ENCODE measurements at regions not wholly inside any gene's neighbourhood (a gene's known extent, or its start where the extent isn't known, plus 50 kb on each side); places are given as distances from the start of the nearest gene placed in this dataset.
"Not testable (repeated sequence)": the region's sequence is repeated elsewhere in the genome, so short reads cannot be mapped to it uniquely, and the experiment has no call there.

DNA sequence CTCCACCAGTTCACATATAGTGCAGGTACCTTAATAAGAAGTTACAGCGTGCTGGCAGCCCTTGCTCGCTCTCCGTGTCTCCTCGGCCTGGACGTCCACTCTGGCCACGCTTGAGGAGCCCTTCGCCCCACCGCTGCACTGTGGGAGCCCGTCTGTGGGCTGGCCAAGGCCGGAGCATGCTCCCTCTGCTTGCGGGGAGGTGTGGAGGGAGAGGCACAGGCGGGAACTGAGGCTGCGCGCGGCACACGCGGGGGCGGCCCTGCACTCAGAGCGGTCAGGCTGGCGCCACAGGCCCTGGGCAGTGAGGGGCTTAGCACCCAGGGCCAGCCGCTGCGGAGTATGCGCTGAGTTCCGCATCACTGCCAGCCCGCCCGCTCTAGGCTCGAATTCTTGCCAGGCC, 1988.6 kb downstream of the FOXD4L5 start:
- TF ChIP-seq, protein P1, sequence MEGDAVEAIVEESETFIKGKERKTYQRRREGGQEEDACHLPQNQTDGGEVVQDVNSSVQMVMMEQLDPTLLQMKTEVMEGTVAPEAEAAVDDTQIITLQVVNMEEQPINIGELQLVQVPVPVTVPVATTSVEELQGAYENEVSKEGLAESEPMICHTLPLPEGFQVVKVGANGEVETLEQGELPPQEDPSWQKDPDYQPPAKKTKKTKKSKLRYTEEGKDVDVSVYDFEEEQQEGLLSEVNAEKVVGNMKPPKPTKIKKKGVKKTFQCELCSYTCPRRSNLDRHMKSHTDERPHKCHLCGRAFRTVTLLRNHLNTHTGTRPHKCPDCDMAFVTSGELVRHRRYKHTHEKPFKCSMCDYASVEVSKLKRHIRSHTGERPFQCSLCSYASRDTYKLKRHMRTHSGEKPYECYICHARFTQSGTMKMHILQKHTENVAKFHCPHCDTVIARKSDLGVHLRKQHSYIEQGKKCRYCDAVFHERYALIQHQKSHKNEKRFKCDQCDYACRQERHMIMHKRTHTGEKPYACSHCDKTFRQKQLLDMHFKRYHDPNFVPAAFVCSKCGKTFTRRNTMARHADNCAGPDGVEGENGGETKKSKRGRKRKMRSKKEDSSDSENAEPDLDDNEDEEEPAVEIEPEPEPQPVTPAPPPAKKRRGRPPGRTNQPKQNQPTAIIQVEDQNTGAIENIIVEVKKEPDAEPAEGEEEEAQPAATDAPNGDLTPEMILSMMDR (IDR thresholded peaks at IDR 0.05) = not testable (repeated sequence)
- not testable (repeated sequence) for TF ChIP-seq ZFX (IDR thresholded peaks at IDR 0.05; ENCODE audit: borderline replicate concordance)

All from 22Rv1 (cell line).